HG03039 (cell line): ENCODE measurements at regions not wholly inside any gene's neighbourhood (a gene's known extent, or its start where the extent isn't known, plus 50 kb on each side); places are given as distances from the start of the nearest gene placed in this dataset.
A peak's percentile ranks its signal among the peaks of the same experiment; 100 is the strongest.
"Not testable (repeated sequence)": the region's sequence is repeated elsewhere in the genome, so short reads cannot be mapped to it uniquely, and the experiment has no call there.

Experiments
- ATAC-seq: cut with Tn5 transposase; IDR thresholded peaks from one replicate; pipeline ENCODE4 v1.9.1; 2021; ENCODE audit warnings: mild to moderate bottlenecking, moderate library complexity; ENCODE audit not compliant: unreplicated experiment

GRCh38 chr2:75844651-75845050 lies 133.9 kb upstream of the GCFC2 start:
- ATAC-seq, result peak; percentile 79

DNA sequence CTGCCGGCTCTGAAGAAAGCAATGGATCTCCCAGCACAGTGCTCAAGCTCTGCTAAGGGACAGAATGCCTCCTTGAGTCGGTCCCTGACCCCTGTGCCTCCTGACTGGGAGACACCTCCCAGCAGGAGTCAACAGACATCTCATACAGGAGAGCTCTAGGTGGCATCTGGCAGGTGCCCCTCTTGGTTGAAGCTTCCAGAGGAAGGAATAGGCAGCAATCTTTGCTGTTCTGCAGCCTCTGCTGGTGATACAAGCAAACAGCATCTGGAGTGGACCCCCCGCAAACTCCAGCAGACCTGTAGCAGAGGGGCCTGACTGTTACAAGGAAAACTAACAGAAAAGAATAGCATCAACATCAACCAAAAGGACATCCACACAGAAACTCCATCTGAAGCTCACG lies 123.9 kb upstream of the GCFC2 start:
- ATAC-seq, result not testable (repeated sequence)

- no peak for ATAC-seq
These were observed 122.7 kb upstream of the GCFC2 start for GRCh38 chr2:75833386-75833785.

GRCh38 chr2:75828826-75829225 lies 118.1 kb upstream of the GCFC2 start:
- no peak for ATAC-seq

DNA sequence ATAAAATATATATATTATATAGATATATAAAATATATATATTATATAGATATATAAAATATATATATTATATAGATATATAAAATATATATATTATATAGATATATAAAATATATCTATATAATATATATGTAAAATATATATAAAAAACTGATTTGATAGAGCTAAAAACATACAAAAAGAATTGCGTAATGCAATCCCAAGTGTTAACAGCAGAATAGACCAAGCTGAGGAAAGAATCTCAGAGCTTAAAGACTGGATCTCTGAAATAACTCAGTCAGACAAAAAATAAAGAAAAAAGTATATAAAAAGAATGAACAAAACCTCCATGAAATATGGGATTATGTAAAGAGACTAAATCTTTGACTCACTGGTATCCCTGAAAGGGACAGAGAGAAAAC lies 112.8 kb upstream of the GCFC2 start:
- ATAC-seq, result not testable (repeated sequence)

DNA sequence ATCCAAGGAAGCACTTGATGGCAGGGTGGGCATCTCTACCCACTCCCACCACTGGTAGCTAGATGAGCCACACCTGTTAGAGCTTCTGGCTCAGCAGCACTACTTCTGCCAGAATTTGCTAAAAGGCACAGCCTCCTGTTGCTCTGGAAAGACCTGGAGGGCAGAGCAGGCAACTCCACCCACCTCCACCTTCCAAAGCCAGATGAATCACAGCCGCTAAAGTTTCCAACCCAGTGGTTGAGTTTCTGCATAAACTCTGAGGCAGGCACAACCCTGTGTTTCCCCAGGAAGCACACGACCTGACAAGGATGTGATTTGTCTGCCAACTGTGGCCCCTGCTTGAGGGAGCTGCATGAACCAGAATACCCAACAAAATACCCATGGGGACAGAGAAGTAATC lies 111.6 kb upstream of the GCFC2 start:
- no peak for ATAC-seq

DNA sequence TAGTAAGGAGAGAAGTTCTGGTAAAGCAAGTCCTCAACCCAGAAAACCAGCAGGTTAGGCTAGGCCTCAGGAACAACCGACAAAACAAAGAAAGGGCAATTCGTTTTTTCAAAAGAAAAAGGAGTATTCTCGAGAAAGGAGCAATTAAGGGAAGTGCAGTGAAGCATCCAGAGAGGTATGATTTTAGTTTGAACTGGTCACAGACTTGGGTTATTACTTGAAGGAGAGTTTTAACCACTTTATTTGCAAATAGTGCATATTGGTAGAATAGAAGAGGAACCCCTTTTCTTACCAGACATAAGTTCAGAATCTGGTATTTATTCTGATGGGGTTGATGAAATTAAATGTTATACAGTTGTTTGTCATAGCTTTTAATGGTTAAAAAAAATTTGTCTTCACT lies 110.0 kb upstream of the GCFC2 start:
- ATAC-seq, result no peak

GRCh38 chr2:75810611-75811330 lies 100.1 kb upstream of the GCFC2 start:
- ATAC-seq, result no peak

GRCh38 chr2:75808793-75809535 lies 98.2 kb upstream of the GCFC2 start:
- no peak for ATAC-seq

GRCh38 chr2:75807992-75808391 lies 97.3 kb upstream of the GCFC2 start:
- no peak for ATAC-seq

DNA sequence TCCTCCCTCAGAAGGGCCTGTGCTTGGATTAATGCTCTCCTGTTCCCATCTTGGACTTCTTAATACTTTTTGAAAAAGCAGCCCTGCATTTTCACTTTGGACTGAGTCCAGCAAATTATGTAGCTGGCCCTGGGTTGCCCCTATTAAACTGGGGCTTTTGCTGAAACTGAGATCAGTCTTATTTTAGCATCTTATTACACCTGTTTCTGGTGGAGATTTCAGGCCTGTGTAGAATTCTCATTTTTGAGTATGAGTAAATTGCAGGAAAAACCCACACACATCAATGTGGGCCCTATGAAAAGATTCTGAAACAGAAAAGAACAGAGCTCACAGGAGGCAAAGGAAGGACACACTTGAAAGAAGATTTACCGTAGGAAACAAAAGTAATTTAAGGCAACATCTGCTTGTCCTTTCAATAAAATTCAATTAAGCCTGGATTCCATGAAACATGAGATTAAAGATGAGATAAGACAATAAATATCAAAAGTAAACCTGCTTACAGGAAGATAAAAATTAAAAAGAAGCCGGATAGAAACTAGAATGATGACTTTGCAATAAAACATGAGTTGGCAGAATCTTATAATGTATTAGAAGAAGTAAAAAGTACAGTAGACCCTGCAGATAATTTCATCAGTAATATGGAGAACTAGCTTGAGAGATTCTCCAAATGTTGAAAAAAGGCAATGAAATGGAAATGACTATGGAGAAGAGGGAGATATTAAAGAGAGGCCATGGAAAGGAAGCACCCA lies 90.7 kb upstream of the GCFC2 start:
- peak; percentile 36 for ATAC-seq

- peak; percentile 68 for ATAC-seq
These were observed 89.7 kb upstream of the GCFC2 start for GRCh38 chr2:75800456-75800855.

- ATAC-seq, result peak; percentile 47
These were observed 89.1 kb upstream of the GCFC2 start for GRCh38 chr2:75799859-75800258.

GRCh38 chr2:75798569-75798968 lies 87.9 kb upstream of the GCFC2 start:
- no peak for ATAC-seq

GRCh38 chr2:75792996-75793395 lies 82.3 kb upstream of the GCFC2 start:
- no peak for ATAC-seq

GRCh38 chr2:75792146-75792545 lies 81.4 kb upstream of the GCFC2 start:
- no peak for ATAC-seq

DNA sequence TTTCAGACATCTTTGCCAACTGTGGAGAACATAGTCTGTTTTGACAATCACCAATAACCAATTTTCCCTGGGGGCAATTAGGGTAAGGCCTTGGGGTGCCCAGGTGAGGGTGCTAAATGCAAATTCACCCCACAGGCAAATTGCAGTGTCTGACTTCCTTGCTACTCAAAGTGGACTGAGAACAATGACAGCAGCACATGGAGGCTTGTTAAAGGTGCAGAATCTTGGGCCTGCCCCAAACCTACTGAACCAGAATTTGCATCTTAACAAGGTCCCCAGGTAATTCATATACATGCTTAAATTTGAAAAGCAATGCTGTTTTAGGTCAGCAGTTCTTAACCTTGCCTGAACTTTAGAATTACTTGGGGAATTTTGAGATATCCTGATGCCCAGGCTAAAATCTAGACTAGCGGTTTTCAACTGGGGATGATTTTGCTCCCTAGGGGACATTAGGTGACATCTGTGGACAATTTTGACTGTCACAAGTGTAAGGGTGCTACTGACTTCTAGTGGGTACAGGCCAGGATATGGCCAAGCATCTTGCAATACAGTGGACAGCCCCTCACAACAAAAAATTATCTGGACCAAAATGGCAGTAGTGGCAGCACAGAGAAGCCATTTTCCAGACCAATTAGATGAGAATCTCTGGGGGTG lies 80.2 kb upstream of the GCFC2 start:
- ATAC-seq, result no peak

DNA sequence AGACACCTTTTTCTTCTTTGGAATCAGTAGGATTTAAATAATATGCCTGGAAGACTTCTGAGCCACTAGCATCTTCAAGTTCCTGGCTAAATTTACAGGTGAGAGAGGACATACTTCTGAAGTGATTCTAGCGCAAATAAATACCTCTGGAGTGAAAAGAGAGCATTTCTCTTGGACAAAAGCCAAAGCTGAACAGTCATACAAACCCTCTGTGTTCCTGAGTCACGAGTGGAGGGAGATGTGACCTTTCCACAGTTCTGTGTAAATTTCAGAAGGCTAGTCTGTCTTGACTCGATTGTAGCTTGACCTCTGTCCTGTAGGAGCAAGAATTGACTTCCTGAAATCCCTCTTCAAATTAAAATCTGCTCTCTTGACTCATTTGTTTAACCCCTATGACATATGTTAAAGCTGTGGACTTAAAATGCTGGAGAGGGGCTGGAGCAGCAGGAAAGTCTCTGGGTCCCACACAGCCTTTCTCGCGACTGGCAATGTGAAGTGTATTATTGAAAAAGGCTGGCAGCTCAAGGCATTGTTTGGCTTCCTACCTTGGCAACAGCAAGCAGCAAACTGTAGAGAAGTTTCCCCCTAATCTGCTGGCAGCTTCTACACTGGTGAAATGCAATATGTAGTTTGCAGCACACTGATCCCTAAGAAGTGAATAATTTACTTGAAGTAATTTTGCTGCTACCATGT lies 79.6 kb upstream of the GCFC2 start:
- no peak for ATAC-seq

DNA sequence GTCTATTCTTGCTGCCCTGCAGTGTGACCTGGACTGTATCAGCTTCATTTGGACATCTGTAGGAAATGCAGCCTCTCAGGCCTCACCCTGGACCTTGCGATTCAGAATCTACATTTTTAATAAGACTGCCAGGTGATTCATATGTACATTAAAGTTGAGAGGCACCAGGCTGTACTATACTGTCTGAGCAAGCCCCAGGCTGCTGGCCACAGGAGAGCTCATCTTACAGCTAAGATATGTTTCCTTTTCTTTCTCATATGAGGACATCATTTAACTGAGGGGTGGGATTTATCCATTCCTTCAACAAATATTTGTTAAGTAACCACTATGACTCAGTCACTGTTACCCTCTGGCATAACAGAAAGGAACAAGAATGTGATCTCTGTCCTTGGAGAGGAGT lies 78.2 kb upstream of the GCFC2 start:
- ATAC-seq, result no peak

- ATAC-seq, result no peak
These were observed 77.4 kb upstream of the GCFC2 start for GRCh38 chr2:75788154-75788553.
